ENCODE measurements at regions not wholly inside any gene's neighbourhood (a gene's known extent, or its start where the extent isn't known, plus 50 kb on each side); places are given as distances from the start of the nearest gene placed in this dataset.

GRCh38 chr15:53458736-53459135 lies 300.7 kb downstream of the WDR72 start (continued):
- TF ChIP-seq CLOCK (CRISPR knock-in tag; IDR thresholded peaks at IDR 0.05; ENCODE audit: borderline replicate concordance): no peak

GRCh38 chr15:53457479-53457878 lies 302.0 kb downstream of the WDR72 start:
- Histone ChIP-seq H3K9me3 (replicated peaks; ENCODE audit: control insufficient read depth, insufficient read depth, low read depth, low read length) (no peaks in the 10 kb centered on the region; the same call in 1 of the 2 replicates), H3K4me3 (no peak overlapping the region), H3K79me2 (ENCODE audit: control insufficient read depth, insufficient read depth, low read length) (no peaks in the 10 kb centered on the region), H4K20me1 (replicated peaks; ENCODE audit: control insufficient read depth, insufficient read depth, low read length) (no peaks in the 10 kb centered on the region), H3K9me1 (ENCODE audit: control insufficient read depth, insufficient read depth, low read length) (no peaks in the 10 kb centered on the region), H3K4me2 (ENCODE audit: insufficient read depth, low read length) (no peak overlapping the region), H3K4me1 (replicated peaks in 1 of 2; ENCODE audit: control insufficient read depth in 2 of 2, insufficient read depth in 2 of 2, low read length in 2 of 2) (no peaks in the 10 kb centered on the region), H3K36me3 (ENCODE audit: control insufficient read depth, insufficient read depth, low read length) (no peaks in the 10 kb centered on the region), H3K27ac (ENCODE audit: extremely low read depth, low read depth, low read length) (no peak overlapping the region), H3K9ac (ENCODE audit: insufficient read depth in 1 of 2, low read depth in 2 of 2, low read length in 2 of 2) (no peak overlapping the region), H3K27me3 (ENCODE audit: control insufficient read depth in 2 of 2, insufficient read depth in 2 of 2, low read length in 2 of 2) (no peaks in the 10 kb centered on the region), H2AFZ (ENCODE audit: low read depth, low read length) (no peak overlapping the region)
- intact Hi-C loops (cut with micrococcal nuclease) (no loop called here), in situ Hi-C loops (cut with MboI) (no loop called here)
- no peak for ATAC-seq
- POLR2A ChIA-PET: no interaction called here
- WGBS (ENCODE audit: insufficient coverage, low coverage, missing lambda C conversion rate): 0% methylated on average over 3 of the region's 3 CpGs
- no peak for DNase-seq (ENCODE audit: extremely low read depth in 1 of 4, low spot score in 3 of 4)
- BruUV-seq (replicated peaks): no TSS peak
- CTCF ChIA-PET (ENCODE audit: low intra/inter-chr PET ratio): no interaction called here
- no peak for FAIRE-seq
- TF ChIP-seq FOXA1 (IDR thresholded peaks at IDR 0.05; ENCODE audit: borderline replicate concordance) (no peak), SAP30 (IDR thresholded peaks at IDR 0.05; ENCODE audit: borderline replicate concordance, insufficient read depth, low read depth, low read length, poor library complexity, severe bottlenecking) (no peak), ZNF444 (CRISPR knock-in tag; IDR thresholded peaks at IDR 0.05) (no peak), E4F1 (CRISPR knock-in tag; IDR thresholded peaks at IDR 0.05; ENCODE audit: borderline replicate concordance) (no peak), CEBPZ (IDR thresholded peaks at IDR 0.05; ENCODE audit: borderline replicate concordance, low read depth, low read length) (no peak), THRB (CRISPR knock-in tag; conservative IDR thresholded peaks at IDR 0.05) (no peak), PTTG1 (tag; IDR thresholded peaks at IDR 0.05; ENCODE audit: low read depth) (no peak)
